UCSD-AML1 (cell line): ENCODE measurements at regions not wholly inside any gene's neighbourhood (a gene's known extent, or its start where the extent isn't known, plus 50 kb on each side); places are given as distances from the start of the nearest gene placed in this dataset.

ENCODE experiments used
- DNase-seq: peaks from one replicate; lab custom pipeline; 2025; ENCODE audit not compliant: unreplicated experiment; lab: John Stamatoyannopoulos, UW

DNA sequence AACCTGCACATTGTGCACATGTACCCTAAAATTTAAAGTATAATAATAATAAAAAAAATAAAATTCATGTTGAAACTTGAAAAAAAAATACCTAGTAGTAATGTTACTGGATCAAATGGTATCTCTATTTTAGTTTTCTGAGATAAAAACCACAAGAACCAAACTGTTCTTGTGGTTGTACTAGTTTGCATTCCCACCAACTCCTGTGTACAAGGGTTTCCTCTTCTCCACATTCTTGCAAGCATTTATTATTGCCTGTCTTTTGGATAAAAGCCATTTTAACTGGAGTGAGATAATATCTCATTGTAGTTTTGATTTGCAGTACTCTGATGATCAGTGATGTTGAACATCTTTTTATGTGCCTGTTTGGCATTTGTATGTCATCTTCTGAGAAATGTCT is 177.7 kb downstream of the KIF20B start:
- DNase-seq, result no peak

DNA sequence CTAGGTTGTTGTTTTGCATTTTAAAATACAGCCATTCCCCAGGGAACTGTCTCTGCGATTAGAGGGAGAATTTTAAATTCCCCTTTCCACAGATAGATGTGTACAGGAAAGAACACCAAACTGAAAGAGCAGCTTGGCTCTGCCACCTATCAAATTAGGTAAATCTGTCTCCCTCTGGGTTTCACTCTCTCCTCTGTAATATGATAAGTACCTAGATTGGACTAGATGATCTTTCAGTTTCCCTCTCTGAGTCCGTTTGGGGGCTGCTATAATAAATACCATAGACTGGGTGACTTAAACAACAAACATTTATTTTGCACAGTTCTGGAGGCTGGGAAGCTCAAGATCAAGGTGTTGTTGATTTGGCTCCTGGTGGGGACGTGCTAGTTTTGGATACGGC is 186.0 kb downstream of the KIF20B start:
- no peak for DNase-seq

DNA sequence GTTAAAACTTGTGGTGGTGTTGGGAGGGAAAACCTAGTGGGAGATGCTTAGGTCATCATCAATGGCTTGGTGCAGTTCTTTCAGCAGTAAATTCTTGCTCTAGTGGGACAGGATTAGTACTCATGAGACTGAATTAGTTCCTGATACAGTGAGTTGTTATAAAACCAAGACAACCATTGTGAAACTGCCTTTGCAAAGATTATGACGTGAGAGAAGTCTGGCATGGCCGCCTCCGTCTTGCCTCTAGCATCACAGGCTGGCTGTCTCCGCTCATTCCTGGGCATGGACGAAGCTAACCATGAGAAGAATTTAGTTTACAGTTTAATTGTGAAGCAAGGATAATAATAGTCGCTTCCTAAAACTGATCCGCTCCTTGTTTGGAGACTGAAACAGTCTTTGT is 186.4 kb downstream of the KIF20B start:
- DNase-seq, result no peak

DNA sequence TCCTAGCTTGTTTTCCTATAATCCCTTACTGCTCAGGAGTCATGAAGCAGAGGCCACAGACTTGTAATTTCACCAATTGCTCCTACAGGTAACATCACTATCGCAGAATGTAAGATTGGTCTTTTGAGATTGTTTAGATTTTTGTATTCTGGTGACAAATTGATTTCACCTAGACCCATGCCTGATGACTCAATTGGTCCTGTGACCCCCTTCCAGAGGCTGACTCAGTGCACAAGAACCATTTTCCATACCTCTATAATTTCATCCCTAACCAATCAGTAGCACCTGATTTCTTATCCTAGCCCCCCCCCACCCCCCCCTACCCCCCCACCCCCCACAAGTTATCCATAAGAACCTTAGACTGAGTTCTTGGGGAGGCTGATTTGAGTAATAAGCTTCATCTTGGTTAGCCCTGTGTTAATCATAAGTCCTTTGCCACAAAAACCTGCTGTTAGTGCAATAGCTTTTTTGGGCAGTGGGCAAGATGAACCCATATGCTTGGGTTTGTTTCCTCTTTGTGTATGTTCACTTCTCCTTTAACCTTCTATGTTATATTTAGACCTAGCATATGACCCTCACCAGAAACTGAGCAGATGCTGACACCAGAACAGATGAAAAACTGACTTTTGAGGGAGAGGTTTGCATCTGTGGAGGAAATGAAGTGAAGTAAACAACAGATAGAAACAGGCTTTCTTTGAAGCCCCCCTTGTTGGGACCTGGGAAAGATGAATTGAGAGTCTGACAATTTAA is 187.1 kb downstream of the KIF20B start:
- DNase-seq, result no peak

GRCh38 chr10:89889606-89890005 is 188.2 kb downstream of the KIF20B start:
- no peak for DNase-seq

- DNase-seq, result no peak
Observed at GRCh38 chr10:89891006-89891535, 189.7 kb downstream of the KIF20B start.

GRCh38 chr10:89894051-89894450 is 192.7 kb downstream of the KIF20B start:
- no peak for DNase-seq

GRCh38 chr10:89900554-89900953 is 199.2 kb downstream of the KIF20B start:
- DNase-seq, result no peak

GRCh38 chr10:89901895-89902294 is 200.5 kb downstream of the KIF20B start:
- DNase-seq, result no peak

DNA sequence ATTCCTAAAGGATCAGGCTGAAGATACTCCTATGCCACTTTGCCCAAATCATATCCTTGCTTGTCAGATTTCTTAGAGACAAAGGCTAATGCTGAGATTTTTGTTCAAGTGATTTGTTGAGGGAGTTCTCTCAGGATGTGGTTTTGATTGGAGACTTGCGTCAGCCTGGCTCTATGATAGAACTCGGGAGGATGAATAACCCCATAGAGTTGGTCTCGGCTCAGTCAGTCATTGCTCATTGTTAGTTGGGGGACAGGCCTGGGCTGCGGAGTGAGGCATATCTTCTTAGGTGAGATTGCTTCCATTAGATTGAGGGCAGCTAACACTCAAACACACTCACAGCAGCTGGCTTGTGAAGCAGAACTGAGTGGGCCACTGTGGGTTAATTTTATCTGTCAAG is 203.4 kb downstream of the KIF20B start:
- DNase-seq, result no peak

DNA sequence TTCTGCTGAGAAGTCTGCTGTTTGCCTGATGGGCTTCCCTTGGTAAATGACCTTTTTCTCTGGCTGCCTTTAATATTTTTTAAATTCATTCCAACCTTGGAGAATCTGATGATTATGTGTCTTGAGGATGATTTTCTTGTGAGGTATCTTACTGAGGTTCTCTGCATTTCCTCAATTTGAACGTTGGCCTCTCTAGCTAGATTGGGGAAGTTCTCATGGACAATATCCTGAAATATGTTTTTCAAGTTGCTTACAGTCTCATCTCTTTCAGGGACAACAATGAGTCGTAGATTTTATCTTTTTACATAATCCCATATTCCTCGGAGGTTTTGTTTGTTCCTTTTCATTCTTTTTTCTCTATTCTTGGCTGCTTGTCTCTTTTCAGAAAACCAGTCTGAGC is 208.4 kb downstream of the KIF20B start:
- DNase-seq, result no peak

DNA sequence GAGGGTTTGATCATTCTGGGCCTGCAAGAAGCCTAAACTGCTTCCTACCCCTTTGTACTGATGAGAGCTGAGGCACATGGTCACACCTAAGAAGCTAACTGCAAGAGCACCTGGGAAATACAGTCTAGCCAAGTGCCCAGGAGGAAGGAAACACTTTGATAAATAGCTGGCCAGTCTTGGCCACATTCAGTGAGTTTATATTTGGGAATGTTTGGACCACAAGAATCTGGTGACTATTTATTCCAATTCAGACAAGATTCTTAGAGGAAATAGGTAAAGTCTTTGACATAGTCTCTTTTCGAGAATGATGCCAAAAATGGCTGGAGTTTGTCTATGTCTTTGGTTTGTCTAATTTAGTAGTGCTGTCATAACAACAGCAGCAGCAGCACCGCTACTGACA is 213.6 kb downstream of the KIF20B start:
- DNase-seq, result no peak

- no peak for DNase-seq
Observed at GRCh38 chr10:89915968-89916367, 214.6 kb downstream of the KIF20B start.

GRCh38 chr10:89916468-89917215 is 215.3 kb downstream of the KIF20B start:
- DNase-seq, result no peak

- no peak for DNase-seq
Observed at GRCh38 chr10:89921403-89921802, 220.0 kb downstream of the KIF20B start.

DNA sequence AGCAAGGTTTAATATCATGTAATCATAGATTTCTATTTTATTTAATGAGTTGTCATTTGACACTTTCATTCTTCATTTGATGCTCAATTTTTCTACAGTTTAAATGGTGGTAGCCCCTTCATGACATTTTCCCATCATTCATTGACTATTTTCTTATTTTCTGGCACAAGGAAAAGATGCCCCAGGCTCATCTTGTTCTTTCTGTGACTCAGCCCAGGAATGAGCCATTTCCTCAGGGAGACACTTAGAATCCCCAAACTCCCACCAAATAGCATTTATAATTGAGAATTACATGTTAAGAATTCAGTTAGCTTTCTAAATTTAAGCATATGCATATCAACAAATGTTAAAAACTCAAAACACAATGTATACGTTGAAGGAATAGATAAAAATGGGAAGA is 222.3 kb downstream of the KIF20B start:
- no peak for DNase-seq

GRCh38 chr10:89924261-89924660 is 222.9 kb downstream of the KIF20B start:
- DNase-seq, result no peak

GRCh38 chr10:89926736-89927135 is 225.3 kb downstream of the KIF20B start:
- no peak for DNase-seq

- no peak for DNase-seq
Observed at GRCh38 chr10:89929282-89930026, 228.1 kb downstream of the KIF20B start.

GRCh38 chr10:89937494-89937893 is 236.1 kb downstream of the KIF20B start:
- DNase-seq, result no peak

DNA sequence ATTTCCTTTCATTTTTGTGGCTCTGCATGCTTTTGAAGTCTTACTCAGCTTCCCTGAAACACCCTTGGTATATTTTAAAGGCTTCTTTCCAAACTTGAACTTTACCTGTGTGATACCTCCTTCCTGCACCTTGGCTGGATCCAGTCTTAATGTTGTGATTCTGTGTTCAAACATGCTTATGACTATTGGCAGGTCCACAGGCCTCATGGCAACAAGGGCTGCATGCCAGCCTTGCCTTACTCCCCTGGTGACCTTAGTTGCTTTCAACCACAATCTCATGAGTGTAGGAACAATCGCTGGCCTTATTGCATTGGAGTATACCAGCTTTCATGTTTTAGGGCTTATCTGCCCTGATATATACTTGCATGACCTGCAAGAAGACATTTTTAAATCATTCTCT is 238.7 kb downstream of the KIF20B start:
- DNase-seq, result no peak

DNA sequence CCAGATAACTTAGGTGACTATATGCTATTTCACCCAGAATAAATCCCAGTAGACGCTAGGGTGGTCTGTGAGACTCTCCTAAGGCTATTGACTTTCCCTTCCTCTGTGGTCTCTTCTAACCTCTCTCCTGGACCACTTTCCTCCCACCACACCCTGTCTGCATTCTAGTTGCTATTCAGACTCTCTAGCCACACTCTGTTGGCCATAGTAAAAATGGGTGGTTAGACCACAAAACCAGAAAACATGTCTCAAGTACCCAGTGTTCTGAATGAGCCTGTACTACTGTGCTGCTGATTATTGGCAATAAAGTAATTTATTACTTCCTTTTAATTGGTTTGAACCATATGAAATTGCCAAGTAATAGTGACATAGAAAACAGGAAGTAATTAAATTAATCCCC is 240.8 kb downstream of the KIF20B start:
- DNase-seq, result no peak
